SKM-1 (cell line): ENCODE measurements at regions not wholly inside any gene's neighbourhood (a gene's known extent, or its start where the extent isn't known, plus 50 kb on each side); places are given as distances from the start of the nearest gene placed in this dataset.

ENCODE experiments used
- DNase-seq: peaks from one replicate; lab custom pipeline; 2025; ENCODE audit not compliant: unreplicated experiment; lab: John Stamatoyannopoulos, UW

DNA sequence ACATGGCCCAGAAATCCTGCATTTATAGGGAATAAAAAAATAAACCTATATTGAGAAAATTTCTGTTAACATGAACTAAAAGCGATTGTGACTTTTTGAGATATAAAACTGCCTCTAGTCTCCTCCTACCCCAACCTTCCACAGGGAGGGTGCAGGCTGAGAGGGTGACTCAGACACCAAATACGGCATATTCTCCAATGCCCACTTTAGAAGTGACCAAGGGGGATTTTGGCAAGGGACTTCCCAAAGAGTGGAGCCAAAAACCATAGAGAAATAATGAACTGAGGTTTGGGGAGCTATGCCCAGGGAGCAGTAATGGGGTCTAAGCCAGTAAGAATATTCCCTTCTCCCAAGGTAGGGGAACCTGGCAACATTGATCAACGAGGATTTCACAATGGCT lies 124.9 kb upstream of the ZC3H12C start:
- no peak for DNase-seq

DNA sequence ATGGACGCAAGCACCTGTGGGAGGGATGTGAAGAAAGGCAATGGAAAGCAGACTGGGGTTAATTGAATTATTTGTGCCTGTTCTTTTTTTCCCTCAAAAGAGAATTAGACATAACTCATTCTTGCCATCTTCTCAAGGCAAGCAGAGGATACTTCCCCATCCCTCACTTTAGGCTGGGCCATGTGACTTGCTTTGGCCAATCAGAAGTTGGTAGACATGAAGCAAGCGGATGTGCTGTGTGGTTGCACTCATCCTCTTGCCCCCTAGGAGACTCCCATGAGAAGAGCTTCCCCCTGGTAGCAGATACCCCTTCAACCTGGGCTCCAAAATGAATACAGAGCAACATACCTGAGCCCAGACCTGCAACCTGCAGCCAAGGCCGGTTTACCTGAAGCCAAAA lies 124.4 kb upstream of the ZC3H12C start:
- DNase-seq: no peak

GRCh38 chr11:109970516-109971183 lies 122.5 kb upstream of the ZC3H12C start:
- no peak for DNase-seq

DNA sequence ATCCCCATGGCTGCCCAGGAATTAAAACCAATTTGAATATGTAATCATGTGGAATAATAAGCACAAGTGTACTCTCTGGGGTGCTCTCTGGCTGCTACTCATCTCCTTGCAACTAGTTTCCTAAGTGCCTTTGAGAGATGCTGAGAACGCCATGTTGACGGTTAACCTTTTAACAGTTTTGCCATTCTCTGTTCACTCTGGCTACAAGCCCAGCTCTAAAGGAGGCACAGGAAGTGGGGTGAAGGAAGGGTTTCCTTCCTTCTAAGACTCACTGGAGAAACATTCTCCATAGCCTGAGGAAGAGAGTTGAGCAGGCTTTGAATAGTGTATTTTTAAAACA lies 122.0 kb upstream of the ZC3H12C start:
- peak; percentile 24 for DNase-seq

- no peak for DNase-seq
Measured at GRCh38 chr11:109972181-109972715, 120.9 kb upstream of the ZC3H12C start.

DNA sequence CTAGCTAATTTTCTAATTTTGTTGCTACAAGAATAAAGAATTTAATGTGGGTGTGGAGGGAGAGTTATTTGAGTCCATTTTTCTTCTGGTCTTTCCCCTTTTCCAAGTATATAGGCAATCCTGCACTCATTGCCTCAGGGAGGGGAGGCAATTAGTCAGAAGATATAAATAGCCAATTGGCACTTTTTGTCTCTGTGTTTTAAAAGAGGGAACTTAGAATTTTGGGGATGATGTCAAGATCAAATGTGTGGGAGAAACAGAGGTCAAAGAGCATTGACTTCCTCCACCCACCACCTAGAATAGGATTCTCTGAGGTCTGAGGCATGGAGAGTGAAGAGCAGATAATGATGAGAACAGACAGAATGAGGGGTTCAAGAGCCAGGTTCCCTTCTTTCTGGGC lies 120.3 kb upstream of the ZC3H12C start:
- peak; percentile 61 for DNase-seq

GRCh38 chr11:109973486-109973885 lies 119.7 kb upstream of the ZC3H12C start:
- DNase-seq: no peak

- DNase-seq: no peak
Measured at GRCh38 chr11:109974523-109974922, 118.7 kb upstream of the ZC3H12C start.

- DNase-seq: no peak
Measured at GRCh38 chr11:109978895-109979294, 114.3 kb upstream of the ZC3H12C start.

- DNase-seq: no peak
Measured at GRCh38 chr11:109981031-109981636, 112.1 kb upstream of the ZC3H12C start.

DNA sequence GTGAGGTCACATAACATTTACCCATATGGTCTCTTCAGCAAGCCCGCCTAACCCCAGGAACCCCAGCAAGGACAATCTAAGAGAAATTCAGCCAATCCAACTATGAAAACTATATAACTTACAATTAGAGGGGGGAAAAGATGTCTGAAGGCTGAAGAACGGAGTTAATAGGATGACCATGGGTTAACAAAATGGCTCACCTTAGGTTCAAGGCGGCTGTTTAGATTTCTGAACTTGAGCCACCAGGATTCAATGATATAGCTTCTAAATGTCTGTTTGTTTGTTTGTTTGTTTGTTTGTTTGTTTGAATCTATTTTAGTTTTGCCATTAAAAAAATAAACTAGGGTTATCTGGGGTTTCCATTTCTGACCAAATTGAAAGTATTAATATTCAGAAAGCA lies 109.8 kb upstream of the ZC3H12C start:
- DNase-seq: no peak

- DNase-seq: no peak
Measured at GRCh38 chr11:109984634-109985289, 108.4 kb upstream of the ZC3H12C start.

DNA sequence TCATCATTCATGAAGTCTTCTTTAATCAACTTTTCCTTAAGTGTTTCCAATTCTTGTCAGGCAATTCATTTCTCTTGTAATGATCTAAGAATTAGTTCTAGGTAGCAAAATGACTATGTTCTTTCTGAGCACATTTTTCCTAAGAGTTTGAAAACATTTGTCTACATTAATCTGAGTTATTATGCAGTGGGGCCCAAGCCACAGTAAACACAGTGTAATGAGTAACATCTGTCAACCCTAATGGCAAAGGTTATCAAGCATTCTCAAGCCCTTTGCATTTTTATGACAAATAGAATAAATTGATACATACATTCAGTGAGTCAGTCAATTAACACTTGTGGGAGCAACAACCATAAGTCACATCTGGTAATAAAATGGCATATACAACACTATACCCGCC lies 106.7 kb upstream of the ZC3H12C start:
- no peak for DNase-seq

GRCh38 chr11:109991835-109992234 lies 101.4 kb upstream of the ZC3H12C start:
- DNase-seq: no peak

DNA sequence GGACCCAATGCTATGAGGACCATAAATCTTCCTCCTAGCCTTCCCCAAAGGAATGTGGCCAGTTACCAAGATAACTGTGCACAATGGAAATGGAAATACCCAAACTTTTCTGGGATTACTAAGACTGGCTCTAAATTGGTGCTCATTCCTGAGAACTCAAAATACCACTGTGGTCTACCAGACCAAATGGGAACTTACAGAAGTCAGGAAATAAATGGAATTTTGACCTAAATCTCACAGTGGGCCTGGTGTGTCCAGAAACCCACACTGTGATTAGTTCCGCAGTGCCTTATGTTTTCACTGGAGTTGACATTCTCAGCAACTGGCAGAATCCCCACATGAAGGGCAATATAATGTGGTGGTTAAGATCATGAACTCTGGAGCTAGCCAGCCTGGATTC lies 99.4 kb upstream of the ZC3H12C start:
- DNase-seq: no peak

DNA sequence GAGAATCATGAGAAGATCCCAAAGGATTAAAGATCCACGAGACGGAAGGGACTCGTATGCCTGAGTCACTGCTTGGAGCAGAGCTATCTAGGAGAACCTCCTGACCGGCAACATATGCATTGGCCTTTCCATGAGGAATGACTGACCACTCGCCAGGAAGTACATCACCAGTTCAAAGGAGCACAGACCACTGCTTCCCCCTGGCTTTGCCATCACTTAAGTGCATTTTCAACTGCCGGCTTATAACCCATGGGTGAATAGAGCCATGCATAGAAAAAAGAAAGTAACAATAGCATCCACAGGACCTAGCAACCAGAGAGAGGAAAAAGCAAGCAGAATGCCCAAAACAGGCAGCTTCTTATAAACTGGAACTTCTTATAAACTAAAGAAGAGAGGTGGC lies 98.3 kb upstream of the ZC3H12C start:
- DNase-seq: no peak

- DNase-seq: no peak
Measured at GRCh38 chr11:109996060-109996459, 97.1 kb upstream of the ZC3H12C start.

GRCh38 chr11:109998921-109999320 lies 94.3 kb upstream of the ZC3H12C start:
- no peak for DNase-seq

DNA sequence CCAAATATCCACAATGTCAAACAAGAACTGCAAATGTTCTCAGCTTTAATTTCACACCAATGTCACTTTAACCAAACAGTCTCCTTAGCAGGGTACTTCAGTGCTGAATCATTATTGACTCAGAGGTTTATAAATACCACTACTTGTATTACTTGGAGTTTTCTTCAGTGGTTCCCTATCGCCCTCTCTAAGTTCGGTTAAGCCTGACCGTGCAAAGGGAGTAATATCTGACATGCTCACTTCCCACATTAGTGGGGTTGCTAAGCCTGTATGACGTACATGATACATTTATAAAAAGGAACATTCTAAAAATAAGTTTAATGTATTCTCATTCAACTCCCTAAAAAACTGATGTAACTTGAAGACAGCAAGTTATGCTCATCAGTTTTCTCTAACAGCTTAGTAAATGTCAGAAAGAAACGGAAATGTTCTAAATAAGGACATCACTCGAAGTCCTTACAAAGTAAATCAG lies 93.1 kb upstream of the ZC3H12C start:
- DNase-seq: no peak

DNA sequence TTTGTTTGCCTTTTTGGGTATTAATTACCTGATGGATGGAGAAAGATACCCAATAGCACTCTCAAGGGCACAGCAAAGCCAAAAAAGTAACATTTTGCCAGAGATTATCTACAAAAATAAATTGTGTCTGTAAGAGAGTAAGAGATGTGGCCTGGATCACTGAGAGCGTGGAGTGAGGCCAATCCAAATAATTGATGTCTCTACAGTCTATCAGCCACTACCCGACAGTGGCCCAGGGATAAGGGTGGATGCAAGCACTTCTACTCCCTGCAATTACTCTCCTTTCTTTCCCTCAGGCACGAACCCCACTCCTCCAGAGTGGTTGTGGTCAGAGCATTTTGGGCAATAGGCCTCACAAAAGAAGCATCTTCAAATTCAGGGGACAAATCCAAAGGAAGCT lies 92.3 kb upstream of the ZC3H12C start:
- DNase-seq: no peak

DNA sequence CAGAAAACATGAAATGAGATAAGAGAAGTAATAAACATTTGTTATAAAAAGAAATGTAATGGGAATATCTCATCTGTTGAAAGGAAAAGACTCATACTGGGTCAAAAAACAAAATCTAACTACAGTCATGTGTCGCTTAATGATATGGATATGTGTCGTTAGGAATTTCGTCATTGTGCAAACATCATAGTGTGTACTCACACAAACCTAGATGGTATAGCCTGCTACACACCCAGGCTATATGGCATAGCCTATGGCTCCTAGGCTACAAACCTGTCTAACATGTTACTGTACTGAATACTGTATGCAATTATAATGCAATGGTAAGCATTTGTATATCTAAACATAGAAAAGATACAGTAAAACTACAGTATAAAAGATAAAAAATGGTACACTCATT lies 89.8 kb upstream of the ZC3H12C start:
- no peak for DNase-seq

- no peak for DNase-seq
Measured at GRCh38 chr11:110011595-110011994, 81.6 kb upstream of the ZC3H12C start.
